ENCODE measurements at regions not wholly inside any gene's neighbourhood (a gene's known extent, or its start where the extent isn't known, plus 50 kb on each side); places are given as distances from the start of the nearest gene placed in this dataset.

- no peak for DNase-seq (ENCODE audit: low read depth)
These were observed 367.7 kb downstream of the CDK5RAP2 start for GRCh38 chr9:120212153-120212852.

- DNase-seq (ENCODE audit: low read depth) = no peak
These were observed 369.7 kb downstream of the CDK5RAP2 start for GRCh38 chr9:120210274-120210673.

GRCh38 chr9:120202856-120203654, 376.9 kb downstream of the CDK5RAP2 start:
- no peak for DNase-seq (ENCODE audit: low read depth)

- no peak for DNase-seq (ENCODE audit: low read depth)
These were observed 381.9 kb downstream of the CDK5RAP2 start for GRCh38 chr9:120198027-120198426.

GRCh38 chr9:120197605-120198004, 382.4 kb downstream of the CDK5RAP2 start:
- no peak for DNase-seq (ENCODE audit: low read depth)

- DNase-seq (ENCODE audit: low read depth) = no peak
These were observed 388.8 kb downstream of the CDK5RAP2 start for GRCh38 chr9:120191141-120191540.

GRCh38 chr9:120187758-120188157, 392.2 kb downstream of the CDK5RAP2 start:
- no peak for DNase-seq (ENCODE audit: low read depth)

GRCh38 chr9:120186276-120186675, 393.7 kb downstream of the CDK5RAP2 start:
- no peak for DNase-seq (ENCODE audit: low read depth)

- no peak for DNase-seq (ENCODE audit: low read depth)
These were observed 395.7 kb downstream of the CDK5RAP2 start for GRCh38 chr9:120184266-120184665.

- DNase-seq (ENCODE audit: low read depth) = no peak
These were observed 396.4 kb downstream of the CDK5RAP2 start for GRCh38 chr9:120183615-120184014.

GRCh38 chr9:120182011-120182410, 398.0 kb downstream of the CDK5RAP2 start:
- no peak for DNase-seq (ENCODE audit: low read depth)

- no peak for DNase-seq (ENCODE audit: low read depth)
These were observed 402.8 kb downstream of the CDK5RAP2 start for GRCh38 chr9:120177121-120177520.

GRCh38 chr9:120175031-120175430, 404.9 kb downstream of the CDK5RAP2 start:
- no peak for DNase-seq (ENCODE audit: low read depth)

- no peak for DNase-seq (ENCODE audit: low read depth)
These were observed 418.2 kb downstream of the CDK5RAP2 start for GRCh38 chr9:120161776-120162175.

- DNase-seq (ENCODE audit: low read depth) = no peak
These were observed 421.7 kb downstream of the CDK5RAP2 start for GRCh38 chr9:120158221-120158620.

GRCh38 chr9:120156376-120156775, 423.6 kb downstream of the CDK5RAP2 start:
- DNase-seq (ENCODE audit: low read depth) = no peak

GRCh38 chr9:120153258-120153657, 426.7 kb downstream of the CDK5RAP2 start:
- DNase-seq (ENCODE audit: low read depth) = no peak

- no peak for DNase-seq (ENCODE audit: low read depth)
These were observed 427.7 kb downstream of the CDK5RAP2 start for GRCh38 chr9:120152295-120152694.

- DNase-seq (ENCODE audit: low read depth) = no peak
These were observed 428.2 kb downstream of the CDK5RAP2 start for GRCh38 chr9:120151806-120152205.

GRCh38 chr9:120151149-120151548, 428.8 kb downstream of the CDK5RAP2 start:
- no peak for DNase-seq (ENCODE audit: low read depth)

- no peak for DNase-seq (ENCODE audit: low read depth)
These were observed 441.0 kb downstream of the CDK5RAP2 start for GRCh38 chr9:120138955-120139354.

GRCh38 chr9:120137186-120137840, 442.7 kb downstream of the CDK5RAP2 start:
- DNase-seq (ENCODE audit: low read depth) = no peak

- DNase-seq (ENCODE audit: low read depth) = no peak
These were observed 443.3 kb downstream of the CDK5RAP2 start for GRCh38 chr9:120136696-120137095.

Measured in fibroblast of the conjunctiva (primary cell).